ENCODE measurements at regions not wholly inside any gene's neighbourhood (a gene's known extent, or its start where the extent isn't known, plus 50 kb on each side); places are given as distances from the start of the nearest gene placed in this dataset.

DNA sequence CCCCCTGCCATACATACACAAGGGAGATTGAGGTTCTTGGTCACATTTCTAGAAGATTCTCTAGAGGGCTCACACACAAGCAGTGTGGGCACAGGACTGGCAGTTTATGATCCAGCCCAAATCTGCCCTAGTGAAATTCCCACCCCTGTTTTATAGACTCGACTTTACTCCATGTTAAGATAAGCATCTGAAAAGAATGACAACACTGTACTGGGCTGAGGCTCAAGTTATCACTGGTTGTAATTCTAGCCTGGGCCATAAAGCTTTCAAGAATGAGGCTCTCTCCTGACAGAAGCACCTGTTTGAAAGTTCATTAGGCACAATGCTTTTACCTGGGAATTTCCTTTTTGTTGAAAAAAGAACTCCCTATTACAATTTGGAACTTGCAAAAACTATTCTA lies 195.6 kb upstream of the GLI3 start:
- ATAC-seq (replicated peaks; ENCODE audit: extremely low read depth, poor library complexity, severe bottlenecking) (no peak), DNase-seq (ENCODE audit: low spot score in 2 of 2) (no peak)
- Mint-ChIP-seq H3K27me3 (no peaks in the 10 kb centered on the region), H3K36me3 (ENCODE audit: insufficient read depth) (no peaks in the 10 kb centered on the region), H3K4me3 (no peak overlapping the region), H3K27ac (ENCODE audit: low read depth) (no peak overlapping the region), H3K9me3 (peaks cover 12% of the 10 kb centered on the region), H3K4me1 (no peaks in the 10 kb centered on the region)

DNA sequence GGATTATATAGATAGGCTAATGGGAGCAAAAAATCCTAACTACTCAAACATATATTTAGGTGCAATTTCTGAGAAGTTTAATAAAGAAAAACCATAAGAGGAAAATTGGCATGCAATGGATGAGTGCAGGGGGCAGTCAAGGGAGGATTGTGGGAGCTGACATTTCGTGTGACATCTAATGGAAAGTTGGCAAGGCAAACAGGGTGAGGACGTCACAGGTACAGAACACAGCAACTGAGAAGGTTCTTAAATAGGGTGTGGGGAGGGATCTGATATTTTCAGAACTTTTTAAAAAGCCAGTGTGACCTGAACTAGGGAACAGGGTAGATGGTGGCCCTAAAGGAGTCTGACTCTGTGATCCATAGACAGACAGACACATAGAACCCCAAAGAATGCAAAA lies 194.9 kb upstream of the GLI3 start:
- Mint-ChIP-seq H3K4me1 (no peaks in the 10 kb centered on the region), H3K4me3 (no peak overlapping the region), H3K27ac (ENCODE audit: low read depth) (no peak overlapping the region), H3K36me3 (ENCODE audit: insufficient read depth) (no peaks in the 10 kb centered on the region), H3K27me3 (no peaks in the 10 kb centered on the region), H3K9me3 (peaks cover 12% of the 10 kb centered on the region)
- DNase-seq (ENCODE audit: low spot score in 2 of 2) = no peak
- ATAC-seq (replicated peaks; ENCODE audit: extremely low read depth, poor library complexity, severe bottlenecking) = no peak

DNA sequence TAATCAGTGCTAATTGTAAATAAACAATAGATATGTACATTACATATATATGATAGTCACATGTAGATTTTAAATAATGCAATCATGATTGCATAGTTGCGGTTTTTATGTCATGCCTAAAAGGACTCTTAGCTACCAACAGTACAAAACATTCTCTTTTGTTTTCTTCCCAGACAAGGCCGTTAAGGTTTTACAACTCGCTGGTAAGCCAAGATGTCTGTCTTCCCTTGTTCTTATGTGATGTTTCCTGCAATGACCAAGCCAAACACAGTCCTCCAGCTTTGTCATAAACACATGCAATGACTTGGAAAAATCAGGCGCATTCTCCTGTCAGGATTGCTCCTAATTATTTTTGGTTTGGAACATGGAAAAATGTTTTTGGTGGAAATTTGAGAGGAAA lies 192.3 kb upstream of the GLI3 start:
- H3K9me3 Mint-ChIP-seq = no peaks in the 10 kb centered on the region
- ATAC-seq (replicated peaks; ENCODE audit: extremely low read depth, poor library complexity, severe bottlenecking) (no peak), DNase-seq (ENCODE audit: low spot score in 2 of 2) (no peak)
- no peak overlapping the region for H3K4me3 Mint-ChIP-seq
- H3K4me1 Mint-ChIP-seq = no peaks in the 10 kb centered on the region
- no peaks in the 10 kb centered on the region for H3K36me3 Mint-ChIP-seq (ENCODE audit: insufficient read depth)
- no peaks in the 10 kb centered on the region for H3K27me3 Mint-ChIP-seq
- no peak overlapping the region for H3K27ac Mint-ChIP-seq (ENCODE audit: low read depth)

DNA sequence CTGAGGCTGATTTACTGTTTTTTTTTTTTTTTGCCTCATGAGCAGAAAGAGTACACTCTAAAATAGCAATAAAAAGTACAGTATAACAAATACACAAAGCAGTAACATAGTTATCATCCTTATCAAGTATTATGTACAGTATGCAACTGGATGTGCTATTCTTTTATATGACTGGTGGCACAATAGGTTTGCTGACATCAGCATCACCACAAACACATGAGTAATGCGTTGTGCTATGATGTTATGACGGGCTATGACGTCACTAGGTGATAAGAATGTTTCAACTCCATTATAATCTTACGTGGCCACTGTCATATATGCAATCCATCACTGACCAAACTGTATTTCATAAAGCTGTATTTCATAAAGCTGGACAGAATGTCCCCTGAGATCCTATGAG lies 189.2 kb upstream of the GLI3 start:
- Mint-ChIP-seq H3K27me3 (no peaks in the 10 kb centered on the region), H3K36me3 (ENCODE audit: insufficient read depth) (no peaks in the 10 kb centered on the region), H3K9me3 (no peaks in the 10 kb centered on the region), H3K4me1 (no peaks in the 10 kb centered on the region), H3K27ac (ENCODE audit: low read depth) (no peak overlapping the region), H3K4me3 (no peak overlapping the region)
- ATAC-seq (replicated peaks; ENCODE audit: extremely low read depth, poor library complexity, severe bottlenecking) = no peak
- no peak for DNase-seq (ENCODE audit: low spot score in 2 of 2)

DNA sequence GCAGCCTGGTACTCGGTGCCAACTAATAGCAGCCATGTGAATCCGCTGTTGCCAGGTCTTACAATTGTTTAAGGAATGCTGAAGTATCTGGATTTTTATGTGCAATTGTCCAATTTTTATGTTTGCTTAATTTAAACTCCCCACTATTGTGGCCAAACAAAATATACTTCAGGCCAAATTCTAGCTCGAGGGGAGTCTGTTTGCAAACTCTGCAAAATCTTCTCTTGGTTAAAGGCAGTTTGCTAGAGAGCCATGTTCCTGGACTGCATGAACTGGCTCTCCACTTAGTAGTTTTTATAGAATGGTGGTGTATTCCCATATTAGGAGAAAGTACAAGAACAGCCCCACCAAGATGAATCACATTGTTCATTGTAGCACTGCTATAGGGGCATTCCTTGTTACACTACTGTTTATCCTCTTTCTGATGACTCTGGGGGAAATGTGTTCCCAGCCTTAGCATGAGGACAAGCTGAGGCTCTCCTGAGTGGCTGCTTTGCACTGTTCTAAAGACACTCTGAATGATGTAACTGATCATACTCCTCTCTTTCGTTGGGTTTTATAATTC lies 178.0 kb upstream of the GLI3 start:
- H3K9me3 Mint-ChIP-seq = no peaks in the 10 kb centered on the region
- H3K27me3 Mint-ChIP-seq = no peaks in the 10 kb centered on the region
- ATAC-seq (replicated peaks; ENCODE audit: extremely low read depth, poor library complexity, severe bottlenecking) = no peak
- no peaks in the 10 kb centered on the region for H3K36me3 Mint-ChIP-seq (ENCODE audit: insufficient read depth)
- H3K4me3 Mint-ChIP-seq = no peak overlapping the region
- no peak overlapping the region for H3K27ac Mint-ChIP-seq (ENCODE audit: low read depth)
- H3K4me1 Mint-ChIP-seq = no peaks in the 10 kb centered on the region
- no peak for DNase-seq (ENCODE audit: low spot score in 2 of 2)

- no peaks in the 10 kb centered on the region for H3K36me3 Mint-ChIP-seq (ENCODE audit: insufficient read depth)
- ATAC-seq (replicated peaks; ENCODE audit: extremely low read depth, poor library complexity, severe bottlenecking) (no peak), DNase-seq (ENCODE audit: low spot score in 2 of 2) (no peak)
- H3K27me3 Mint-ChIP-seq = no peaks in the 10 kb centered on the region
- no peak overlapping the region for H3K27ac Mint-ChIP-seq (ENCODE audit: low read depth)
- H3K9me3 Mint-ChIP-seq = no peaks in the 10 kb centered on the region
- no peak overlapping the region for H3K4me3 Mint-ChIP-seq
- no peaks in the 10 kb centered on the region for H3K4me1 Mint-ChIP-seq
Observed at GRCh38 chr7:42414028-42414427, 177.0 kb upstream of the GLI3 start.

- no peak for ATAC-seq (replicated peaks; ENCODE audit: extremely low read depth, poor library complexity, severe bottlenecking)
- no peaks in the 10 kb centered on the region for H3K27me3 Mint-ChIP-seq
- no peaks in the 10 kb centered on the region for H3K9me3 Mint-ChIP-seq
Observed at GRCh38 chr7:42409296-42409695, 172.3 kb upstream of the GLI3 start.

GRCh38 chr7:42407833-42408232 lies 170.8 kb upstream of the GLI3 start:
- no peaks in the 10 kb centered on the region for H3K36me3 Mint-ChIP-seq (ENCODE audit: insufficient read depth)
- no peak overlapping the region for H3K4me3 Mint-ChIP-seq
- ATAC-seq (replicated peaks; ENCODE audit: extremely low read depth, poor library complexity, severe bottlenecking) (no peak), DNase-seq (ENCODE audit: low spot score in 2 of 2) (no peak)
- no peaks in the 10 kb centered on the region for H3K9me3 Mint-ChIP-seq
- H3K27ac Mint-ChIP-seq (ENCODE audit: low read depth) = no peak overlapping the region
- no peaks in the 10 kb centered on the region for H3K4me1 Mint-ChIP-seq
- H3K27me3 Mint-ChIP-seq = no peaks in the 10 kb centered on the region

More at GRCh38 chr7:42409296-42409695, 172.3 kb upstream of the GLI3 start:
- H3K36me3 Mint-ChIP-seq (ENCODE audit: insufficient read depth) = no peaks in the 10 kb centered on the region
- DNase-seq (ENCODE audit: low spot score in 2 of 2) = no peak
- H3K4me1 Mint-ChIP-seq = no peaks in the 10 kb centered on the region
- no peak overlapping the region for H3K4me3 Mint-ChIP-seq
- H3K27ac Mint-ChIP-seq (ENCODE audit: low read depth) = no peak overlapping the region

DNA sequence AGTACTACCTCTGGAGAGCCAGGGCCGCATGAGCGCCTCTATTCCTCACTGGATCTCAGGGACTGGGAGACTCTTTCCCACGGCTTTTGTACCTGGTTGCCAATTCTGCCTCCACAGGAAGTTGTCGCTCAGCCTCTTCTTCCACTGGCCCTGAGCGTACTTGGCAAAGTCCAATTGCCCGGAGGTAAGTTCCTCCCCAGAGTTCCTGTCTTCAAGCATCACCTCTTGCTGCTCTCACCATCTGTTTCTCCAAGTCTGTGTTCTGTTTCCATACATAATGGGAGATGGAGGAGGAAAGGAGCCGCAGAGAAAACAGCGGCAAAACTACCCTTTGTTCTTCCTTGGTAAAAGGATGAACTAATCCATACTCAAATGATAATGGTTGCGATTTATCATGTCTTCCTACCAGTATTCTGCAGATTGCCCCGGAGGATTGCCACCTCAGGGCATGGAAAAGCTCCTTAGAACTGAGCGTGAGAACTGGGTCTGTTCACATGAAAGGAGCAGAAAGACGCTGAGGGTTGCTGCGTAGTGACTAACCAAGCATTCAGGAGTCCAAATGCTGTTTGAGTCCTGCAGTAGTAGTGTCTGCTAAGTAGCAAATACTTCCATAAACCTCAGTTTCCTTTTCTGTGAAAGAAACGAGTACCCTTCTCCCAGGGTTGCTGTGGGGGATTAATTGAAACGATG lies 170.2 kb upstream of the GLI3 start:
- no peaks in the 10 kb centered on the region for H3K27me3 Mint-ChIP-seq
- H3K27ac Mint-ChIP-seq (ENCODE audit: low read depth) = no peak overlapping the region
- DNase-seq (ENCODE audit: low spot score in 2 of 2) = no peak
- H3K4me3 Mint-ChIP-seq = no peak overlapping the region
- H3K36me3 Mint-ChIP-seq (ENCODE audit: insufficient read depth) = no peaks in the 10 kb centered on the region
- no peaks in the 10 kb centered on the region for H3K4me1 Mint-ChIP-seq
- H3K9me3 Mint-ChIP-seq = no peaks in the 10 kb centered on the region
- ATAC-seq (replicated peaks; ENCODE audit: extremely low read depth, poor library complexity, severe bottlenecking) = no peak

DNA sequence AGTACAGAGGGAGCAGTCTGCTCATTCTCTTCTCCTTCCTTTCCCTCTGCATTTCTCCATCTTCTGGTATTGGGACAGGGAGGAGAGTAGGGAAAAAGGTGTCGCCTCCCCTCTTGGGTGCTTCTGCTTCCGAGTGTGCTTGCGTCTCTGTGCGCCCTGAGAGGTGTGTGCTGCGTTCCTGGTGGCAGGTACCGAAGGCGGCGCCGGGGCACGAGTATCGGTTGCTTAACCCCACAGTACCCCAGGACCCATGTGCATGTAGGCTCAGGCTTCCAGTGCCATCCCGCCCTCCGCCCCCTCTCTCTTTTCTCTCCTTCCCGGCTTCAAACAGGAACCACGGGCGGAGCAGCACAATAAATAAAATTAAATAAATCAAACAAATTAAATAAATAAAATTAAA lies 169.3 kb upstream of the GLI3 start:
- H3K27ac Mint-ChIP-seq (ENCODE audit: low read depth) = no peak overlapping the region
- DNase-seq (ENCODE audit: low spot score in 2 of 2) (no peak), ATAC-seq (replicated peaks; ENCODE audit: extremely low read depth, poor library complexity, severe bottlenecking) (no peak)
- H3K4me1 Mint-ChIP-seq = no peaks in the 10 kb centered on the region
- no peak overlapping the region for H3K4me3 Mint-ChIP-seq
- H3K27me3 Mint-ChIP-seq = no peaks in the 10 kb centered on the region
- no peaks in the 10 kb centered on the region for H3K36me3 Mint-ChIP-seq (ENCODE audit: insufficient read depth)
- no peaks in the 10 kb centered on the region for H3K9me3 Mint-ChIP-seq

GRCh38 chr7:42405782-42406181 lies 168.8 kb upstream of the GLI3 start:
- Mint-ChIP-seq H3K9me3 (no peaks in the 10 kb centered on the region), H3K36me3 (ENCODE audit: insufficient read depth) (no peaks in the 10 kb centered on the region), H3K27me3 (no peaks in the 10 kb centered on the region), H3K4me3 (no peak overlapping the region), H3K4me1 (no peaks in the 10 kb centered on the region), H3K27ac (ENCODE audit: low read depth) (no peak overlapping the region)
- no peak for DNase-seq (ENCODE audit: low spot score in 2 of 2)
- no peak for ATAC-seq (replicated peaks; ENCODE audit: extremely low read depth, poor library complexity, severe bottlenecking)

DNA sequence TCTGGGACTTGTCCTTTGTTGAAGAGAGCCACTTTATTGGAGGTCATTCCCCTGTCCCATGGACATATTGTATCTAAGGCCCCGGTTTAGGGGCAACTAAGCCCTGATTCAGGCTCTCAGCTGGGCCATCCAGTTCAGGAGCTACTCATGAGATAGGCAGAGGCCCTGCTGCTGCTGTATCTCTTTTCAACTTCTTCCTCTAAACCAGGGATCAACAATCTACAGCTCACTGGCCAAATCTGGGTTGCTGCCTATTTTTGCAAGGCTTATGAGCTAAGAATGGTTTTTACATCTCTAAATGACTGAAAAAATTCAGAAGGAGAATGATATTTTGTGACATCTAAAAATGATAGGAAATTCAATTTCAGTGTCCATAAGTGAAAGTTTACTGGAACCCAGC lies 166.8 kb upstream of the GLI3 start:
- Mint-ChIP-seq H3K27ac (ENCODE audit: low read depth) (no peak overlapping the region), H3K4me1 (no peaks in the 10 kb centered on the region), H3K4me3 (no peak overlapping the region), H3K9me3 (no peaks in the 10 kb centered on the region), H3K27me3 (no peaks in the 10 kb centered on the region), H3K36me3 (ENCODE audit: insufficient read depth) (no peaks in the 10 kb centered on the region)
- ATAC-seq (replicated peaks; ENCODE audit: extremely low read depth, poor library complexity, severe bottlenecking) (no peak), DNase-seq (ENCODE audit: low spot score in 2 of 2) (no peak)

DNA sequence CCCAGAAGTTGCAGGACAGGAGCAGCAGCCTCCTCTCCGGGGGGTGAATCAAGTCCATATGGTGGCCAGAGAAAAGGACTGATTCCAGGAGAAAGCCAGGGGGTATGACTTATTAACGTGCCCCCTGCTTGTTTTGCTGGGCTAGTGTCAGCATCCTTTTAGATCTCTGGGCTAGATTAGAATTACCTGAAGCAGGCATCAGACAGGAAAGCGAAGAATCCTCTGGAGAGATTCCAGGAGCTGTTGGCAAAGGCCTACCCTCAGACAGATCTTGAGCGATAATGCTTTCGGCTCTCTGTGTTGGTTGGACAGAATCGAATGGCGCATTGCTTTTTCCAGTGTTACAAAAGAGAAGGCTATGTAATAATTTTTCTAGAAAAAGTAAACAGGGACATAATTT lies 164.0 kb upstream of the GLI3 start:
- no peaks in the 10 kb centered on the region for H3K9me3 Mint-ChIP-seq
- H3K4me1 Mint-ChIP-seq = no peaks in the 10 kb centered on the region
- H3K27me3 Mint-ChIP-seq = no peaks in the 10 kb centered on the region
- H3K27ac Mint-ChIP-seq (ENCODE audit: low read depth) = no peak overlapping the region
- ATAC-seq (replicated peaks; ENCODE audit: extremely low read depth, poor library complexity, severe bottlenecking) = no peak
- H3K36me3 Mint-ChIP-seq (ENCODE audit: insufficient read depth) = no peaks in the 10 kb centered on the region
- DNase-seq (ENCODE audit: low spot score in 2 of 2) = no peak
- H3K4me3 Mint-ChIP-seq = no peak overlapping the region
